HG03521 (cell line): ENCODE measurements at regions not wholly inside any gene's neighbourhood (a gene's known extent, or its start where the extent isn't known, plus 50 kb on each side); places are given as distances from the start of the nearest gene placed in this dataset.
"Not testable (repeated sequence)": the region's sequence is repeated elsewhere in the genome, so short reads cannot be mapped to it uniquely, and the experiment has no call there.

Experiments
- ATAC-seq: cut with Tn5 transposase; IDR thresholded peaks from one replicate; pipeline ENCODE4 v1.9.1; 2021; ENCODE audit warnings: mild to moderate bottlenecking, moderate library complexity; ENCODE audit not compliant: unreplicated experiment

DNA sequence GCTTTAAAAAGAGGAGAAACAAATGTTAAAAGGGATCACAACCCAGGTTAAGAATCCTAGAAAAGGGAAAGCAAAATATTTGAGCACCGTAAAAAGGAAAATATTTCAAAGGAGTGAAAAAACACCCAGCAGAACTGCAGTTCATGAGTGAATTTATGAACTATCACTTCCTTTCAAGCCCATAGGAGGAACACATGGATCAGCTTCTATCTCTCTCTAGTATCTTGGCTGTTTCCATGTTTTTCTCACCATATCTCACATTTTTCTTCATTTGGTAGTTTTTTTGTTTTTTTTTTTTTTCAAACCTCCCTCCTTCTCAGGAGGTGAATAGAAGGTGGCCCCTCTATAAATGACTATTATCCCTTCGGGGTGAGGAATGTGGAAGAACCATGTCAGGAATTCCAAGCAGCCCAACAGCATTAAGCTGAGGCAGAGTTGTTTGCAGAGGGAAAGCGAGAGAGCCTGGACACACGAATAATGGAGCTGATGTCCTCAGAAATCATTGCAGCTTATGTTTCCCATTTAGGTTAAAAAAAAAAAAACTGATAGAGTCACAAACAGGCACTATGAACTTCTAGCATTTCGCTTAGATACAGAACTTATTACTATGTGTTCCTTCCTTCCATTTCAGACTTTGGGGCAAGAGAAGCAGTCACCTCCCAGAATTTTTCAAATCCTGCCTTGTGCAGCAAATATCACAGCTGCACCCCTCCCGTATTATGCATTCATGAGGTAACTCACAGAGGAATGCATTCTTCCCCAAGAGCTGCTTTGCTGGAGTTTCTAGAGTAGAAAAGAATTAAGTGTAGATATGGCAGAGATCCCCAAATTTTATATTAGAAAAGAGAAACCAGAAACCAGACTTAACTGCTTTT, 315.6 kb downstream of the IRS1 start:
- ATAC-seq: no peak

DNA sequence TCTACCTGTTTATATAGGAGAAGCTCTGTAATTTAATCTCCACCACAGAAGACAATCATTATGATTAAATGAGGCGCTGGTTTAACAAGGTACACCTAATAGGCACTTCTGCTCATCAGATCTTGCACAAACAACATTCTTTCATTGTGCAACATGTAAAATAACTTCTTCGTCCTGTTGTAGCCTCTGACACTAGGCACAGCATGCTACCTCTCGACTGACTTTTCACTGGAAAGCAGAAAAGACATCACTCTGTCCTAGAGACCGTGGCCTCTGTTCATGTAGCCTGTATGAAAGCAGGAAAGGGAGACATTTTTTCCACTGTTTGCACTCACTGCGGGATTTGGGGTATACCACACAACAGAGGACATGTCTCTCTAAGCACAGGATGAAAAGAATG, 316.5 kb downstream of the IRS1 start:
- no peak for ATAC-seq

- no peak for ATAC-seq
Observed at GRCh38 chr2:226478109-226478809, 321.4 kb downstream of the IRS1 start.

- ATAC-seq: no peak
Observed at GRCh38 chr2:226477221-226478108, 322.2 kb downstream of the IRS1 start.

- ATAC-seq: no peak
Observed at GRCh38 chr2:226475650-226476049, 324.0 kb downstream of the IRS1 start.

GRCh38 chr2:226474131-226474530, 325.5 kb downstream of the IRS1 start:
- no peak for ATAC-seq

- ATAC-seq: no peak
Observed at GRCh38 chr2:226471987-226472470, 327.6 kb downstream of the IRS1 start.

DNA sequence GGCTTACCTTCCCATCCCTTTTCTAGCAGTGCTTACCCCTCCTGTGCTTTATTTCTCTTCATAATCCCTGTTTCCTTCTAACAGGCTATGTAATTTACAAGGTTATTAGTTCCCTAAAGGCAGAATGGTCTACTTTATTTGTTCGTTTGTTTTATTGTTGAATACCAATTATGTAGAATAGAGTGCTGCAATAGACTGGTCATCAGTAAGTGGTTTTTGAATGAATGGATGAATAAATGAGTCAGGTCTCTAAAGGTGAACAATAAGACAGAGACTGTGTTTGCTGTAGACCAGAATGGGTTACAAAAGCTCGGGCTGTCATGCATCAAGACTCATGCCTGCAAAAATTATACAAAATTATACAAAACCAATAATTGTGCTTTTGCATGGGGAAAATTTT, 332.0 kb downstream of the IRS1 start:
- ATAC-seq: no peak

- no peak for ATAC-seq
Observed at GRCh38 chr2:226467221-226467620, 332.4 kb downstream of the IRS1 start.

DNA sequence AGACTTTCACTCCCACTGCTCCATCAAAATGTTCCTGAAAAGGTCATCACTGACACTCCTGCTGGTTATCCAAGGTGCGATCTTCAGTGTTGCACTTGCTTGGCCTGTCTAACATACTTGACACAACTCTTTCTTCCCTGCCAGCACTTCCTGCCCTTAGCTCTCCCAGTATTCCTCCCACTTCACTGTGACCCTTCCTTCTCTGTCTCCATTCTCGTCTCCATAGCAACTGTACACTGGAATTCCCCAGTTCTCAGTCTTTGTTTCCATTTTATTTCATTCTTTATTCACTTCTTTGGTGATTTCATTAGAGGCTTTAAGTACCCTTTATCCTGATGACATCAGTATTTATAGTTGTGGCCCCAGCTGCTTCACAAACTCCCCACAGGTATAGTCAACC, 333.0 kb downstream of the IRS1 start:
- no peak for ATAC-seq

- no peak for ATAC-seq
Observed at GRCh38 chr2:226466124-226466523, 333.5 kb downstream of the IRS1 start.

GRCh38 chr2:226464380-226464779, 335.2 kb downstream of the IRS1 start:
- ATAC-seq: no peak

DNA sequence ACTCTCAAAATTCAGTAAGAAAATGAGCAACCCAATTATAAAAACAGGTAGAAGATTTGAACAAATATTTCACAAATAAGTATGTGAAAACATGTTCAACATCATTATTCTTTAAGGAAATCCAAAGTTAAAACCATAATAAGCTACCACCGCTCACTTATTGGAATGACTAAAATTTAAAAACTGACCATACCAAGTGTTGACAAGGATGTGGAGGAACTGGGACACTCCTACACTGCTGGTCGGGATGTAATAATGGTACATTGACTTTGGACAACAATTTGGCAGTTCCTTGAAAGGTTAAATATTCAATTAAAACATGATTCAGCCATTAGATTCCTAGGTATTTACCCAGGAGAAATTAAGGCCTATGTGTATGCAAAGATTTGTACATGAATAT, 336.5 kb downstream of the IRS1 start:
- ATAC-seq: no peak

DNA sequence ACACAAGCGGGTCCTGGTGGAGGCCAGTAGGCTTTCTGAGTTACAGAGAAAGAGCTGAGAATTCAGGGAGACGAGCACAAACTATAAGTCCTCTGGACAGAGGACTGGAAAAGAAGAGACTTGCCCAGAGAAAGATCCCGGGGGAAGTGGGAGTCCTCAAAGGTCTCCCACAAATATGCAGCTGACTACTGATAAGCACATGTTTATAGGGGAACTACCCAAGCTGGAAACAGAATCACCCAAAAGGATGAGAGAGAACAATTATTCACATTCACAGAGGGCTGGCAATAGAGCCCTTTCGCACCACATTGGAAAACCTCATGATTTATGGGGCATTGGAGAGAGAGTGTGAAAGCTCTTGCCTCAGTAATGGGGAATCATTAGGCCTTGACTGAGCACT, 337.6 kb downstream of the IRS1 start:
- ATAC-seq: no peak

GRCh38 chr2:226456144-226456543, 343.5 kb downstream of the IRS1 start:
- not testable (repeated sequence) for ATAC-seq

GRCh38 chr2:226452768-226453167, 346.9 kb downstream of the IRS1 start:
- no peak for ATAC-seq

DNA sequence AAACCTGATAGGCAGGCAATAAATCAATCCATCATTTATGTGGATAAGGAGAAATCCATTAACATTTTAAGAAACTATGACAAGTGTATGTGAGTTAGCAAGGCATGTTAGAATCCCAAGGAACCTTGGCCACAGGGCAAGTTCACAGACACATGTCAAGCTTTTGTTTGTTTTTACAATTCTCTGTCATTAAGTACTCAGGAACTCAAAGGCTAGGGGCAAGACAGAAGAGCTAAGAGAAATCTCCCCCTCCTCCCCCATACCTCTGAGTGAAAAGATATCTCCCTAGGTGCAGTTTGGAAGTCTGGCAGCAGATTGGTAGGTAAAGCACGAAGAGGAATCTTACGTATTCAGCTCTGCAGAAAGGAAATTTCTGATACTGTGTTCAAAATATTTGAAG, 348.1 kb downstream of the IRS1 start:
- ATAC-seq: no peak

DNA sequence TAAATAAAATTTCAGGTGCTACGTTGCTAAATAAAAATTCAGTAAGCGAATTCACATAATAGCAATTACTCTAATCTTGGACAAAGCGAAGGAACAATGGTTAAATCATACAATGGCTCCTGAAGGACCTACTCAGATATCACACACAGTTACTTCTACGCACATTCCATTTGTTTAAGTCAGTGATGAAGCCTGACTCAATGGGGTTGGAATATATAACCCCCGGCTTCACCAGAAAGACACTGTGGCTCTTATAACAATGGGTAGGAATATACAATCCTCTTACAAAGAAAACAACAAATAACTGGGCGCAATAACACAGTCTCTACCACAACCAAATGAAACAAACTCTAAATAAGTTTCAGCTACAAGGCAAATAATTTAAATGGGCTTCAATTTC, 349.5 kb downstream of the IRS1 start:
- ATAC-seq: no peak

DNA sequence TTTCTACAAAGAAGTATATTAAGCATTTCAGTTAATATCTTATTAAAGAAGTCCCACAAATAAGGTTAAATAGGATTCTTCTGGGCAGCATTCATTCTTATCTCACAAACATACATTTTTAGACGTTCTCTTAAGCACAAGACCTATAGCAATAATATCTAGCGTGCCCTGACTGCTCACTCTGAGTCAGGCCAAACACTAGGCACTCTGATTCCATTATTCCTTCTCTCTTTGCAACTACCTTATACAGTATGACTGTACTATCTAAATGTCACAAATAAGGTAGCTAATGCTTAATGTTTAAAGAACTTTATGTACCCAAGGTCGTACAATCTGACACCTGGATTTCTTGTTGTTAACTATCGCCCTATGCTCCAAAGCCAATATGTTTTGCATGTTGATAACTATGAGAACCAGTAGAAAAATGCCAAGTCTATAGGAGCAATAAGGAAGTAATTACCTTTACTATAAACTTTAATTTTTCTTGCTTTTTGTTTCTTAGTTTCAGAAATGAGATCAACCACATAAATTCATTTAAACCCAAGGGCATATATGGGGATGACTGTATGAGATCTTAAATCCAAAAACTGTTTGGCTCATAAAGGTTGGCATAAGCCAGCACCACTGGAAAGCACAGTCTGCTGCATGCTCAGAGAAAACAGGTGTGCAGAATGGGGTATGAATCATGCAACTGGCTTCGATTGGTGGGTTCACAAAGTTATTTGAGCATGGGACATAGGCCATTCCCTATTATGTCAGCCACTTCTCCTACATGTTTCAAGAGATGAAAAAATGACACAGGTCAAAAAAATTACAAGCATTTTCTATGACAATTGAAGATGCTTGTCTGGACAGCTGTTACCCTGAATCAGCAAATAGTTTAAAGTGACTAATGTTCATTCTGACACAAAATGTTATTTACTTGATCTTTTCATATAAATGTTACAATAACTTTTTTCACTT, 352.0 kb downstream of the IRS1 start:
- no peak for ATAC-seq

DNA sequence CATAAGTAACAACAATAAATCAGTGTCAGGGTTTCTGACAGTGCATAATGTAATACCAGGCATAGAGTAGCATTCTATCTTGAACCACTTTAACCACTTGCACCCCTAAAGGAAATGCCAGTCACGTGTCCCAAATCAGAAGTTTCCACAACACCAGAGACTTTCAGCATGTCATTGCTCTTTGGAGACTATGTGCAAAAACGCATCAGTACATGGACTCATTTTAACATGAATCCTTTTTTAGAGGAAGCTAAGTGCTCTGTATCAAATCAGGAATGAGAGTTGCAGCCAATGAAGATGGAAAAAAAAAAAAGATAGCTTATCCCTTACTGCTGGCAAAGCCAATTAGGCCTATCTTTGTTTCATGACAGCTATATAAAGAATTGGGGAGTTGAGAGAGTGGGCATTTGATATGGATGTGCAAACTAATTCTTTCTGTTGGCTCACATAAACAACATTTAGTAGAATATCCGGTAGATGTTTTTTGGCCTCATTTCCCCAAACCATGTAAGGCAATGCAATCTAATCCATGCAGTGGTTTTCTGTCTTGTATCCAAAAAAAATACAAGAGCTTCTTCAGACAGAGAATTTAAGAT, 353.1 kb downstream of the IRS1 start:
- no peak for ATAC-seq
